22Rv1 (cell line): ENCODE measurements at regions not wholly inside any gene's neighbourhood (a gene's known extent, or its start where the extent isn't known, plus 50 kb on each side); places are given as distances from the start of the nearest gene placed in this dataset.

Source experiments
- H3K27ac ChIP-seq: fragments of 450-650 bp; 2 replicates; pipeline ENCODE4 v1.5.1; 2017
- ZFX ChIP-seq: fragments of 450-650 bp; IDR thresholded peaks from 2 replicates; pipeline ENCODE4 v1.6.1; 2017; ENCODE audit warnings: antibody characterized with exemption, borderline replicate concordance
- TF ChIP-seq, protein P1 (sequence below): fragments of 450-650 bp; IDR thresholded peaks from 2 replicates; pipeline ENCODE4 v1.5.1; 2017; ENCODE audit warnings: mild to moderate bottlenecking

DNA sequence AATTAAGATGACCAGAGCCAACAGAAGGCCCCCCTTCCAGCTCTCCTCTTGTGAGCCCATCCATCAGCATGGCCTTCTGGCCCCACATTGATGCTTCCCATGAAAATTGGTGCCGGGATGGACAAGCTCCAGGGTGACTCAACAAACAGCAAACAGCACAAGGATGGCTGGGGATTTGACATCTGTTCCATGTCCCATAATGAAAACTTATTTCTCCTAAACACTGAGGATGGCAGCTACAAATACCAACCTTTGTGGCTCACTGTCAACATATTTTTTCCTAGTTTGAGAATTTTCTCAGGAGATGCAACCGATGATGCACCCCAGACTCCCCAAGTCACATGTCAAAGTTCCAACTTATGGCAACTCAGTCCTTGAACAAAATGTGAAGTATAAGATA lies 169.6 kb upstream of the SIX2 start:
- TF ChIP-seq, protein P1, sequence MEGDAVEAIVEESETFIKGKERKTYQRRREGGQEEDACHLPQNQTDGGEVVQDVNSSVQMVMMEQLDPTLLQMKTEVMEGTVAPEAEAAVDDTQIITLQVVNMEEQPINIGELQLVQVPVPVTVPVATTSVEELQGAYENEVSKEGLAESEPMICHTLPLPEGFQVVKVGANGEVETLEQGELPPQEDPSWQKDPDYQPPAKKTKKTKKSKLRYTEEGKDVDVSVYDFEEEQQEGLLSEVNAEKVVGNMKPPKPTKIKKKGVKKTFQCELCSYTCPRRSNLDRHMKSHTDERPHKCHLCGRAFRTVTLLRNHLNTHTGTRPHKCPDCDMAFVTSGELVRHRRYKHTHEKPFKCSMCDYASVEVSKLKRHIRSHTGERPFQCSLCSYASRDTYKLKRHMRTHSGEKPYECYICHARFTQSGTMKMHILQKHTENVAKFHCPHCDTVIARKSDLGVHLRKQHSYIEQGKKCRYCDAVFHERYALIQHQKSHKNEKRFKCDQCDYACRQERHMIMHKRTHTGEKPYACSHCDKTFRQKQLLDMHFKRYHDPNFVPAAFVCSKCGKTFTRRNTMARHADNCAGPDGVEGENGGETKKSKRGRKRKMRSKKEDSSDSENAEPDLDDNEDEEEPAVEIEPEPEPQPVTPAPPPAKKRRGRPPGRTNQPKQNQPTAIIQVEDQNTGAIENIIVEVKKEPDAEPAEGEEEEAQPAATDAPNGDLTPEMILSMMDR, result no peak
- no peak for TF ChIP-seq ZFX
- H3K27ac ChIP-seq, result no peak overlapping the region

DNA sequence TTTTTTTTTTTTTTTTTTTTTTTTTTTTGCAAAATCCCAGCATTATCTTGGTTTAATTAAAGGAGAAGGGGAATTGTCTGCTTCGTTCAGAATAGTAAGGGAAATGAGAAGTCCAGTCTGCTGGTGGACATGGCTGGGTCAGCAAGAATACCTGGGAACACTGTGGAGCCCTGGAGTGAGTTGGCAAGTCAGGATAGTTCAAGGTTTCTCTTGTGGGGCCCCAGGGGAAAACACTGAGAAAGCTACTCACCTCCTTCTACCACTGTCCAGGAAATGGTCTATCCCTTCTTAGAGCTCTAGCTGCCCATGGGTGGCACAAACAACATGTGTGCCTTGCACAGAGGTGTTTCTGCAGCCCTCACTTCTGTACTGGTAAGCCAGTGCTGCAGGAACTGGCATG lies 169.1 kb upstream of the SIX2 start:
- TF ChIP-seq, protein P1, result no peak
- no peak for TF ChIP-seq ZFX
- no peak overlapping the region for H3K27ac ChIP-seq

DNA sequence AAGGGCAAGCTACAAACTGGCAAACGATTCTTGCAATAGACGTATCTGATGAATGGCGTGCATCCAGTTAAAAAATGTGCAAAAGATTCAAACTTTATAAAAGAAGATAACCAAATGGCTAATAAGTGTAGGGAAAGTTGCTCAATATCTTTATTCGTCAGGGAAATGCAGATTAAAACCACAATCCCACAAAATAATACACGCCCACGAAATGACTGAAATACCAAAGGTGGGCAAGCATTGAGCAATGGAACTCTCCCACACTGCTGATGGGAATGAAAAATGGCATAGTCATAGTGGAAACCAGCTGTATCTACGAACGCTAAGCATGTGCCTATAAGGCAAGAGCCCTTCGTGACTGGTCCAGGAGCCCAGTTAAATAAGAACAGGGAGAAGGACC lies 168.6 kb upstream of the SIX2 start:
- H3K27ac ChIP-seq, result no peak overlapping the region
- TF ChIP-seq, protein P1, result no peak
- TF ChIP-seq ZFX, result no peak

DNA sequence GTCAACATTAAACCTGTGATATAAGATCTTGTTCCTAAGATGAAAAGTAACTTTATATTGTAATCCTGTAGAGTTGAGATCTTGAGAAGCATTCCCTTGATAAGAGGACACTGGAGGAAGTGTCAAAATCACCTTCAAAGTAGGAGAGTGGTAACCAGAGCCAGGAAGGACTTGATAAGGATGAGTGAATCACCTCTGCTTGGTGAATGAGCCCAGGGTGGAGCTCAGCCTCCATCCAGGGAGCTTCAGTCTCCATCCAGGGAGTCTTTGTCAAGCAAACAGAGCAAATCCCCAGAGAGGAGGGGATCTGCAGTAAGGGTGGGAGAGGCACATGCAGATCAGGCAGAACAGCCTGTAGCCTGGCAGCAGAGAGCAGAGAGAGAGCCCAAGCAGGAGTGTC lies 167.1 kb upstream of the SIX2 start:
- no peak overlapping the region for H3K27ac ChIP-seq
- TF ChIP-seq, protein P1, result no peak
- no peak for TF ChIP-seq ZFX

DNA sequence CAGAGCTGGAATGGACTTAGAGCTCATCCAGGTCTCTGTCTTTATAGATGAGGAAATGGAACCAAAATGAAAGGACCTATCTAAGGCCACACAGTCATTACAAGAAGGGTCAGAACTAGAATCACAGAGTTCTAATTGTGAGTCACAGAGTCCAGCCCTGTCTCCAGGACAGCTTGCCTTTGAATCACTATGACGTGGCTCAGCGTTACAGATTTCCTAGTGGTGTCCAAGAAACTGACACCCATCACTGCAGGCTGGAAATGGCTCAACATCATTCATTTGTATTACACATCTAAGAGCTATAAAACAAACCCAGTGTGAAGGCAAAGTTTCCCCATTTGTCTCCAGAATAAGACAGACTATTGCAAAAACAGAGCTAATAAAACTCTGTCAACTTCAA lies 164.3 kb upstream of the SIX2 start:
- TF ChIP-seq, protein P1, result no peak
- TF ChIP-seq ZFX, result no peak
- H3K27ac ChIP-seq, result no peak overlapping the region

DNA sequence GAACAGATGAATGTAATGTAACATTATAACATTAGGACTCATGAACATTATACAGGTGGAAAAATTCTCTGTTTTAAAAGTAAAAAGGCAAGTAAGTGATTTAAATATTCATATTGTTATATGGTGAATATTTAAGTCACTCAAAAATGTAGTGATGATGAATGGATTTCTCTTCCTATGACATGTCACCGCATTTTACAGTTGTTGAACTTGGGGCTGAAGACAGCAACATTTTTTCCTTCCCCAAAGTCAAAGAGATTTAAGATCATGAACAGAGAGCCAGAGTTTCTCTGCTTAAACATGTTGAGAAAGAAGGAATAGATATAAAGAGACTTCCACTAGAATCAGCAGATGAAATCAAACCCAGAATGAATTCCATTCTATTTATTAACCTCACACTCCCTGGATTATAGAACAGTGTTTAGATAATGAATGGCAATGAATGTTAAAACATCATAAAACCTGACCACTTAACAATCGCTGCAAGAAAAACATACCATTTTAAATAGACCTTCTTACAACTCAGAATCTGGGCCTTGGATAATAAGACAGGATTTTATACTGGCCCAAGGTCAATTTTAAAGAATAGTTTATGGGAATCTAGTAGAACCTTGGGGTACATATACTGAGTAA lies 163.6 kb upstream of the SIX2 start:
- H3K27ac ChIP-seq, result no peak overlapping the region
- TF ChIP-seq, protein P1, result no peak
- TF ChIP-seq ZFX, result no peak

DNA sequence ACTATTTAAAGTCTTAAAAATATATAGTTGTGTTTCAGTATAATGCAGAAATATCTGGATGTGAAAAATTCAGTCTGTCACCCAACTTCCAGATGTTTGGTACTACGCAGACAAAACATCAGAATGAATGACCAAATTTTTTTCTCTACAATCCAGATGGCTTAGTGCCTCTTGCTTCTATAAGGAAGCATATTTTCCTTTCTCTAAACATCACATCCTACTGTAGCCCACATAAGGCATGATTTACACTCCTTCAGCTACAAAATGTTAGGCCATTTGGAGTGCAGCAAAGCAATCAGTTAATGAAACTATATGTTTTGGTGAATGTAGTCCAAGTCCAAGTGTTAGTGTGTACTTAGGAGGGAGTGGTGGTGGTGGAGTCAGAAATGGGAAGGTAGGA lies 162.9 kb upstream of the SIX2 start:
- TF ChIP-seq ZFX, result no peak
- TF ChIP-seq, protein P1, result no peak
- no peak overlapping the region for H3K27ac ChIP-seq
